ENCODE measurements at regions not wholly inside any gene's neighbourhood (a gene's known extent, or its start where the extent isn't known, plus 50 kb on each side); places are given as distances from the start of the nearest gene placed in this dataset.

- TF ChIP-seq POLR2A (IDR thresholded peaks at IDR 0.05) (no peak), CTCF (IDR thresholded peaks at IDR 0.05) (no peak)
Observed at GRCh38 chr2:138421315-138421970, 80.1 kb upstream of the SPOPL start.

All from transverse colon (tissue), 3 donors.